ENCODE measurements at regions not wholly inside any gene's neighbourhood (a gene's known extent, or its start where the extent isn't known, plus 50 kb on each side); places are given as distances from the start of the nearest gene placed in this dataset.

- Histone ChIP-seq H4K91ac (ENCODE audit: insufficient read depth, low read depth, low read length) (no peak overlapping the region), H4K8ac (ENCODE audit: low read depth in 2 of 2, low read length in 2 of 2) (no peak overlapping the region), H4K5ac (ENCODE audit: low read depth, low read length) (no peak overlapping the region), H3K14ac (replicated peaks; ENCODE audit: low read depth, low read length) (no peak overlapping the region), H3K18ac (ENCODE audit: low read depth, low read length) (no peak overlapping the region), H3K4me1 (ENCODE audit: control insufficient read depth, insufficient read depth, low read length) (no peaks in the 10 kb centered on the region), H2BK5ac (ENCODE audit: low read depth, low read length, poor library complexity, severe bottlenecking) (no peak overlapping the region), H4K20me1 (ENCODE audit: insufficient read depth, low read length) (no peaks in the 10 kb centered on the region), H2AFZ (replicated peaks; ENCODE audit: low read length, poor library complexity) (no peak overlapping the region), H2BK20ac (ENCODE audit: low read depth, low read length) (no peak overlapping the region), H3K4ac (ENCODE audit: low read depth, low read length) (no peak overlapping the region), H3K4me3 (ENCODE audit: insufficient read depth, low read depth, low read length) (no peak overlapping the region), H3K23ac (ENCODE audit: low read depth, low read length) (no peak overlapping the region), H3K27me3 (ENCODE audit: control insufficient read depth, insufficient read depth, low read length) (no peaks in the 10 kb centered on the region), H2BK120ac (ENCODE audit: low read depth, low read length) (no peak overlapping the region), H3K56ac (ENCODE audit: extremely low read depth, insufficient read depth, low read length) (no peak overlapping the region), H3K4me2 (ENCODE audit: low read depth, low read length) (no peak overlapping the region), H3K9ac (ENCODE audit: low read depth, low read length) (no peak overlapping the region), H2AK5ac (ENCODE audit: low read depth, low read length) (no peak overlapping the region), H3K9me1 (ENCODE audit: insufficient read depth, low read length) (no peaks in the 10 kb centered on the region), H3K9me3 (ENCODE audit: control insufficient read depth, insufficient read depth, low read length) (peaks cover 2% of the 10 kb centered on the region), H3K36me3 (ENCODE audit: control insufficient read depth, insufficient read depth, low read length) (no peaks in the 10 kb centered on the region), H2BK15ac (ENCODE audit: low read depth, low read length) (no peak overlapping the region), H2AK9ac (replicated peaks; ENCODE audit: low read depth, low read length, poor library complexity) (no peak overlapping the region), H3K79me1 (ENCODE audit: low read depth in 1 of 2, low read length in 2 of 2) (no peaks in the 10 kb centered on the region), H3K27ac (ENCODE audit: insufficient read depth, low read length) (no peak overlapping the region)
- DNase-seq (no peak), ATAC-seq (ENCODE audit: low read depth) (no peak)
- no TSS peak for BruUV-seq (replicated peaks)
- TF ChIP-seq CHD1 (IDR thresholded peaks at IDR 0.05; ENCODE audit: low read depth, low read length), result no peak
- TF ChIP-seq NFE2L2 (IDR thresholded peaks at IDR 0.05; ENCODE audit: low read depth, low read length), result no peak
- TF ChIP-seq RFX5 (IDR thresholded peaks at IDR 0.05; ENCODE audit: low read depth, low read length), result no peak
- TF ChIP-seq, protein P1, sequence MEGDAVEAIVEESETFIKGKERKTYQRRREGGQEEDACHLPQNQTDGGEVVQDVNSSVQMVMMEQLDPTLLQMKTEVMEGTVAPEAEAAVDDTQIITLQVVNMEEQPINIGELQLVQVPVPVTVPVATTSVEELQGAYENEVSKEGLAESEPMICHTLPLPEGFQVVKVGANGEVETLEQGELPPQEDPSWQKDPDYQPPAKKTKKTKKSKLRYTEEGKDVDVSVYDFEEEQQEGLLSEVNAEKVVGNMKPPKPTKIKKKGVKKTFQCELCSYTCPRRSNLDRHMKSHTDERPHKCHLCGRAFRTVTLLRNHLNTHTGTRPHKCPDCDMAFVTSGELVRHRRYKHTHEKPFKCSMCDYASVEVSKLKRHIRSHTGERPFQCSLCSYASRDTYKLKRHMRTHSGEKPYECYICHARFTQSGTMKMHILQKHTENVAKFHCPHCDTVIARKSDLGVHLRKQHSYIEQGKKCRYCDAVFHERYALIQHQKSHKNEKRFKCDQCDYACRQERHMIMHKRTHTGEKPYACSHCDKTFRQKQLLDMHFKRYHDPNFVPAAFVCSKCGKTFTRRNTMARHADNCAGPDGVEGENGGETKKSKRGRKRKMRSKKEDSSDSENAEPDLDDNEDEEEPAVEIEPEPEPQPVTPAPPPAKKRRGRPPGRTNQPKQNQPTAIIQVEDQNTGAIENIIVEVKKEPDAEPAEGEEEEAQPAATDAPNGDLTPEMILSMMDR (conservative IDR thresholded peaks at IDR 0.05; ENCODE audit: low read depth, low read length), result no peak
- no peak for TF ChIP-seq BHLHE40 (IDR thresholded peaks at IDR 0.05; ENCODE audit: low read depth, low read length)
- TF ChIP-seq MAFK (IDR thresholded peaks at IDR 0.05; ENCODE audit: low read depth, low read length), result no peak
- TF ChIP-seq RCOR1 (IDR thresholded peaks at IDR 0.05; ENCODE audit: insufficient replicate concordance, low read length), result no peak
- TF ChIP-seq SMC3 (IDR thresholded peaks at IDR 0.05; ENCODE audit: low read depth, low read length), result no peak
- no peak for TF ChIP-seq FOS (IDR thresholded peaks at IDR 0.05; ENCODE audit: low read depth, low read length)
- no peak for TF ChIP-seq ELK1 (IDR thresholded peaks at IDR 0.05; ENCODE audit: borderline replicate concordance, low read depth, low read length)
- TF ChIP-seq POLR2A (IDR thresholded peaks at IDR 0.05; ENCODE audit: low read depth, low read length), result no peak
- no peak for TF ChIP-seq RAD21 (IDR thresholded peaks at IDR 0.05; ENCODE audit: low read length)
- TF ChIP-seq MAZ (IDR thresholded peaks at IDR 0.05; ENCODE audit: borderline replicate concordance, low read depth, low read length), result no peak
- TF ChIP-seq, protein P2, sequence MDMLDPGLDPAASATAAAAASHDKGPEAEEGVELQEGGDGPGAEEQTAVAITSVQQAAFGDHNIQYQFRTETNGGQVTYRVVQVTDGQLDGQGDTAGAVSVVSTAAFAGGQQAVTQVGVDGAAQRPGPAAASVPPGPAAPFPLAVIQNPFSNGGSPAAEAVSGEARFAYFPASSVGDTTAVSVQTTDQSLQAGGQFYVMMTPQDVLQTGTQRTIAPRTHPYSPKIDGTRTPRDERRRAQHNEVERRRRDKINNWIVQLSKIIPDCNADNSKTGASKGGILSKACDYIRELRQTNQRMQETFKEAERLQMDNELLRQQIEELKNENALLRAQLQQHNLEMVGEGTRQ (IDR thresholded peaks at IDR 0.05; ENCODE audit: low read depth, low read length), result no peak
- no peak for TF ChIP-seq CEBPB (IDR thresholded peaks at IDR 0.05; ENCODE audit: low read depth, low read length)
- intact Hi-C loops (cut with micrococcal nuclease) (no loop called here), dilution Hi-C loops (cut with HindIII; ENCODE audit: low sequenced_read_pairs, unreplicated experiment) (no loop called here), in situ Hi-C loops (cut with MboI; ENCODE audit: low sequenced_read_pairs) (no loop called here)
- CTCF ChIA-PET, result no interaction called here
- WGBS, 2 experiments (ENCODE audit: extremely low coverage in 2 of 2, insufficient read length in 1 of 2), result no CpG with 5 or more reads among the region's 1 CpG
- POLR2A ChIA-PET (ENCODE audit: unreplicated experiment), result no interaction called here
Measured at GRCh38 chr16:51402298-51402697, 251.2 kb upstream of the SALL1 start.

Data from IMR-90 (cell line).